Uterus (tissue), 3 donors: ENCODE measurements at regions not wholly inside any gene's neighbourhood (a gene's known extent, or its start where the extent isn't known, plus 50 kb on each side); places are given as distances from the start of the nearest gene placed in this dataset.
"Not testable (repeated sequence)": the region's sequence is repeated elsewhere in the genome, so short reads cannot be mapped to it uniquely, and the experiment has no call there.

Source experiments
- DNase-seq, 2 donors: peaks; one replicate each; pipeline ENCODE4 v3.0.0-alpha.2; 2019 to 2020
- H3K27ac ChIP-seq, 2 donors: fragments of 200-600 bp; sonication (generic); 1 replicate in 1 of 2; 2 replicates in 1 of 2; pipeline ENCODE4 v1.5.1; 2016 to 2018
- H3K27me3 ChIP-seq, 2 donors: fragments of 200-600 bp; sonication (generic); one replicate each; pipeline ENCODE4 v1.5.1; 2018 to 2019; ENCODE audit warnings: control low read depth in 1 of 2
- H3K36me3 ChIP-seq, 2 donors: fragments of 200-600 bp; sonication (generic); one replicate each; pipeline ENCODE4 v1.5.1; 2019; ENCODE audit warnings: control low read depth in 1 of 2
- H3K4me1 ChIP-seq, 2 donors: fragments of 200-600 bp; sonication (generic); one replicate each; pipeline ENCODE4 v1.5.1; 2018 to 2019; ENCODE audit warnings: control low read depth in 1 of 2
- H3K4me3 ChIP-seq, 2 donors: fragments of 200-600 bp; sonication (generic); 1 replicate in 1 of 2; 2 replicates in 1 of 2; pipeline ENCODE4 v1.5.1; 2018 to 2019; ENCODE audit warnings: mild to moderate bottlenecking in 1 of 2
- H3K9me3 ChIP-seq, 2 donors: fragments of 200-600 bp; sonication (generic); one replicate each; pipeline ENCODE4 v1.5.1; 2019; ENCODE audit warnings: control low read depth in 1 of 2
- CTCF ChIP-seq, 4 experiments: fragments of 200-600 bp in 2 of 4; fragments of 450-650 bp in 2 of 4; sonication (generic) in 2 of 4; IDR thresholded peaks; one replicate each; pipeline ENCODE4 v1.5.1; 2016 to 2019; ENCODE audit warnings: antibody characterized with exemption in 4 of 4, mild to moderate bottlenecking in 2 of 4, moderate library complexity in 1 of 4
- POLR2A ChIP-seq, 2 donors: fragments of 450-650 bp; IDR thresholded peaks; one replicate each; pipeline ENCODE4 v1.6.1; 2016; ENCODE audit warnings: antibody characterized with exemption in 2 of 2, mild to moderate bottlenecking in 1 of 2, moderate library complexity in 1 of 2
- intact Hi-C: fragments of 100-400 bp; cut with DNase I; formaldehyde crosslinking; loops from one replicate; pipeline ENCODE4 v1.15.1; 2023; ENCODE audit warnings: low total_unique reads
- donor health status: DM: yes; HTN: yes; CAD: no.

GRCh38 chr6:102742754-102743356, 1349.3 kb downstream of the GRIK2 start:
- Histone ChIP-seq H3K4me1 (no peaks in the 10 kb centered on the region), H3K4me3 (no peak overlapping the region), H3K9me3 (no peaks in the 10 kb centered on the region), H3K27me3 (no peaks in the 10 kb centered on the region), H3K27ac (no peak overlapping the region), H3K36me3 (no peaks in the 10 kb centered on the region)
- intact Hi-C loops: no loop called here
- TF ChIP-seq POLR2A (IDR thresholded peaks at IDR 0.05): no peak
- TF ChIP-seq CTCF (IDR thresholded peaks at IDR 0.05): no peak
- DNase-seq: no peak

- TF ChIP-seq POLR2A (IDR thresholded peaks at IDR 0.05) (no peak), CTCF (IDR thresholded peaks at IDR 0.05) (no peak)
- Histone ChIP-seq H3K27me3 (no peaks in the 10 kb centered on the region), H3K4me3 (no peak overlapping the region), H3K9me3 (no peaks in the 10 kb centered on the region), H3K27ac (no peak overlapping the region), H3K36me3 (no peaks in the 10 kb centered on the region), H3K4me1 (no peaks in the 10 kb centered on the region)
- DNase-seq: no peak
- intact Hi-C loops: no loop called here
Observed at GRCh38 chr6:102742028-102742427, 1348.5 kb downstream of the GRIK2 start.

GRCh38 chr6:102736941-102737368, 1343.4 kb downstream of the GRIK2 start:
- intact Hi-C loops: no loop called here
- H3K27ac ChIP-seq: no peak overlapping the region
- H3K4me3 ChIP-seq: no peak overlapping the region
- DNase-seq: no peak
- H3K9me3 ChIP-seq: no peaks in the 10 kb centered on the region
- no peak for TF ChIP-seq POLR2A (IDR thresholded peaks at IDR 0.05)
- TF ChIP-seq CTCF (IDR thresholded peaks at IDR 0.05): no peak
- H3K27me3 ChIP-seq: no peaks in the 10 kb centered on the region
- H3K4me1 ChIP-seq: no peaks in the 10 kb centered on the region
- no peaks in the 10 kb centered on the region for H3K36me3 ChIP-seq

GRCh38 chr6:102732898-102733297, 1339.4 kb downstream of the GRIK2 start:
- TF ChIP-seq CTCF (IDR thresholded peaks at IDR 0.05): no peak
- no peak for TF ChIP-seq POLR2A (IDR thresholded peaks at IDR 0.05)
- Histone ChIP-seq H3K27ac (no peak overlapping the region), H3K9me3 (no peaks in the 10 kb centered on the region), H3K4me3 (no peak overlapping the region), H3K27me3 (no peaks in the 10 kb centered on the region), H3K4me1 (no peaks in the 10 kb centered on the region), H3K36me3 (no peaks in the 10 kb centered on the region)
- DNase-seq: no peak
- intact Hi-C loops: no loop called here

GRCh38 chr6:102722086-102722485, 1328.6 kb downstream of the GRIK2 start:
- intact Hi-C loops, H3K27me3 ChIP-seq, H3K4me3 ChIP-seq, H3K27ac ChIP-seq, H3K36me3 ChIP-seq, H3K4me1 ChIP-seq, DNase-seq, H3K9me3 ChIP-seq: not testable (repeated sequence)
